DOHH2 (cell line): ENCODE measurements at regions not wholly inside any gene's neighbourhood (a gene's known extent, or its start where the extent isn't known, plus 50 kb on each side); places are given as distances from the start of the nearest gene placed in this dataset.

ENCODE experiments used
- H3F3A ChIP-seq: fragments of 200-600 bp; sonication (generic), shearing (Covaris generic); 2 replicates; pipeline ENCODE4 v1.6.0; 2016; ENCODE audit warnings: antibody characterized with exemption, mild to moderate bottlenecking; ENCODE audit not compliant: control insufficient read depth, insufficient read depth
- H3K27ac ChIP-seq: fragments of 200-600 bp; sonication (generic); 2 replicates; pipeline ENCODE4 v1.5.1; 2014; ENCODE audit warnings: low read depth, mild to moderate bottlenecking, low read length, moderate library complexity
- H3K27me3 ChIP-seq: fragments of 200-600 bp; sonication (generic); 2 replicates; pipeline ENCODE4 v1.6.1; 2014; ENCODE audit warnings: mild to moderate bottlenecking, low read length, mixed read lengths; ENCODE audit not compliant: control insufficient read depth
- H3K36me3 ChIP-seq: fragments of 200-600 bp; sonication (generic); 2 replicates; pipeline ENCODE4 v1.6.1; 2014; ENCODE audit warnings: mild to moderate bottlenecking, low read length, moderate library complexity, mixed read lengths; ENCODE audit not compliant: control insufficient read depth
- H3K4me1 ChIP-seq: fragments of 200-600 bp; sonication (generic); 2 replicates; pipeline ENCODE4 v1.6.1; 2014; ENCODE audit warnings: mild to moderate bottlenecking, low read length, mixed read lengths; ENCODE audit not compliant: control insufficient read depth
- H3K4me2 ChIP-seq: fragments of 200-600 bp; sonication (generic); 2 replicates; pipeline ENCODE4 v1.6.0; 2014; ENCODE audit warnings: mild to moderate bottlenecking, low read length, moderate library complexity
- H3K4me3 ChIP-seq: fragments of 200-600 bp; sonication (generic); 2 replicates; pipeline ENCODE4 v1.5.1; 2014; ENCODE audit warnings: mild to moderate bottlenecking, low read length, mixed read lengths
- H3K79me2 ChIP-seq: fragments of 200-600 bp; sonication (generic); 2 replicates; pipeline ENCODE4 v1.6.1; 2014; ENCODE audit warnings: mild to moderate bottlenecking, low read length, mixed read lengths; ENCODE audit not compliant: control insufficient read depth
- H3K9me2 ChIP-seq: fragments of 200-600 bp; sonication (generic); replicated peaks from 2 replicates; pipeline ENCODE4 v1.6.1; 2014; ENCODE audit warnings: mild to moderate bottlenecking, low read length, mixed read lengths; ENCODE audit not compliant: control insufficient read depth
- H3K9me3 ChIP-seq: fragments of 200-600 bp; sonication (generic); 2 replicates; pipeline ENCODE4 v1.6.1; 2014; ENCODE audit warnings: antibody characterized with exemption, low read length, mixed read lengths; ENCODE audit not compliant: control insufficient read depth, insufficient read depth
- H4K20me1 ChIP-seq: fragments of 200-600 bp; sonication (generic); 2 replicates; pipeline ENCODE4 v1.6.0; 2014; ENCODE audit warnings: low read depth, mild to moderate bottlenecking, antibody characterized with exemption, low read length, moderate library complexity; ENCODE audit not compliant: control insufficient read depth, insufficient read depth
- CTCF ChIP-seq: fragments of 200-600 bp; sonication (generic); IDR thresholded peaks from one replicate; pipeline ENCODE4 v1.5.1; 2014; ENCODE audit warnings: antibody characterized with exemption, mild to moderate bottlenecking, low read depth, low read length; ENCODE audit not compliant: poor library complexity, severe bottlenecking
- EZH2phosphoT487 ChIP-seq: fragments of 200-600 bp; sonication (generic); IDR thresholded peaks from 2 replicates; pipeline ENCODE4 v1.6.1; 2017; ENCODE audit warnings: borderline replicate concordance, mild to moderate bottlenecking, antibody characterized with exemption, low read length, moderate library complexity, mixed read lengths

GRCh38 chr2:39852831-39853230 is 73.8 kb upstream of the THUMPD2 start:
- no peak overlapping the region for H3K4me2 ChIP-seq

GRCh38 chr2:39851651-39852110 is 72.6 kb upstream of the THUMPD2 start:
- Histone ChIP-seq H3K27me3 (no peaks in the 10 kb centered on the region), H3K27ac (no peak overlapping the region), H3K4me3 (no peak overlapping the region), H4K20me1 (no peaks in the 10 kb centered on the region), H3K36me3 (no peaks in the 10 kb centered on the region), H3F3A (no peaks in the 10 kb centered on the region), H3K9me2 (no peaks in the 10 kb centered on the region), H3K4me2 (peak overlapping the region; percentile 42), H3K4me1 (peaks cover 27% of the 10 kb centered on the region), H3K79me2 (no peaks in the 10 kb centered on the region), H3K9me3 (no peaks in the 10 kb centered on the region)
- no peak for TF ChIP-seq EZH2phosphoT487
- TF ChIP-seq CTCF: peak; percentile 24

More at GRCh38 chr2:39852831-39853230, 73.8 kb upstream of the THUMPD2 start:
- TF ChIP-seq EZH2phosphoT487: no peak
- Histone ChIP-seq H3K79me2 (no peaks in the 10 kb centered on the region), H3K36me3 (no peaks in the 10 kb centered on the region), H3K27ac (no peak overlapping the region), H3F3A (no peaks in the 10 kb centered on the region), H4K20me1 (no peaks in the 10 kb centered on the region), H3K9me2 (no peaks in the 10 kb centered on the region), H3K9me3 (no peaks in the 10 kb centered on the region), H3K27me3 (no peaks in the 10 kb centered on the region), H3K4me3 (no peak overlapping the region), H3K4me1 (peaks cover 27% of the 10 kb centered on the region)

- Histone ChIP-seq H3K4me2 (peak overlapping the region; percentile 42), H4K20me1 (no peaks in the 10 kb centered on the region), H3K4me1 (peaks cover 27% of the 10 kb centered on the region), H3F3A (no peaks in the 10 kb centered on the region), H3K9me3 (no peaks in the 10 kb centered on the region), H3K4me3 (no peak overlapping the region), H3K27me3 (no peaks in the 10 kb centered on the region), H3K36me3 (no peaks in the 10 kb centered on the region), H3K9me2 (no peaks in the 10 kb centered on the region), H3K27ac (no peak overlapping the region), H3K79me2 (no peaks in the 10 kb centered on the region)
- no peak for TF ChIP-seq CTCF
- TF ChIP-seq EZH2phosphoT487: no peak
Measured at GRCh38 chr2:39851251-39851650, 72.2 kb upstream of the THUMPD2 start.

GRCh38 chr2:39849982-39850526 is 71.0 kb upstream of the THUMPD2 start:
- TF ChIP-seq CTCF (no peak), EZH2phosphoT487 (no peak)

More at GRCh38 chr2:39849982-39850526, 71.0 kb upstream of the THUMPD2 start:
- Histone ChIP-seq H4K20me1 (no peaks in the 10 kb centered on the region), H3K27ac (no peak overlapping the region), H3K9me2 (no peaks in the 10 kb centered on the region), H3K36me3 (no peaks in the 10 kb centered on the region), H3K4me1 (peaks cover 27% of the 10 kb centered on the region), H3K4me2 (no peak overlapping the region), H3K4me3 (no peak overlapping the region), H3K79me2 (no peaks in the 10 kb centered on the region), H3F3A (no peaks in the 10 kb centered on the region), H3K9me3 (no peaks in the 10 kb centered on the region), H3K27me3 (no peaks in the 10 kb centered on the region)
